Eye (tissue), 1 donor: ENCODE measurements at regions not wholly inside any gene's neighbourhood (a gene's known extent, or its start where the extent isn't known, plus 50 kb on each side); places are given as distances from the start of the nearest gene placed in this dataset.

Source experiments
- DNase-seq: peaks from one replicate; pipeline ENCODE4 v3.0.0-alpha.2; 2015

DNA sequence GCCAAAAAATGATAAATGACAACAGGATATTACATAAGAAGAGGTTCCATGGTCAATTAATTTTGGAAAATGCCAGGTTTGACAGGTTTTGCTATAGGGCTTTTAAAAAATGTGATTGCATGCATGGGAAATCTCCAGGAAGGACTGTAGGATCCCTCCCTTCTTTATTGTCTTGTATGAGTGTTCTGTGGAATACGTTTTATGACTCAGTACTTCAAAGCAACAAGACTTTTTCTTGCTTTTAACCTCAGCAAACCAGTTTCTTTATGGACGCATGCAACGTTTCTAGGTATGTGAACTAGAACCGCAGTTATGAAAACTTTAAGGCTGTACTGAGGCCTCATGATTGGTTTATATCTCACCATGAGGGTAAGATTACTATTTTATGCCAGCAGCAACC, 76.6 kb upstream of the NTRK2 start:
- no peak for DNase-seq

- peak; percentile 39 for DNase-seq
Measured at GRCh38 chr9:84593352-84593751, 76.2 kb upstream of the NTRK2 start.

- DNase-seq, result no peak
Measured at GRCh38 chr9:84597131-84597530, 72.4 kb upstream of the NTRK2 start.

DNA sequence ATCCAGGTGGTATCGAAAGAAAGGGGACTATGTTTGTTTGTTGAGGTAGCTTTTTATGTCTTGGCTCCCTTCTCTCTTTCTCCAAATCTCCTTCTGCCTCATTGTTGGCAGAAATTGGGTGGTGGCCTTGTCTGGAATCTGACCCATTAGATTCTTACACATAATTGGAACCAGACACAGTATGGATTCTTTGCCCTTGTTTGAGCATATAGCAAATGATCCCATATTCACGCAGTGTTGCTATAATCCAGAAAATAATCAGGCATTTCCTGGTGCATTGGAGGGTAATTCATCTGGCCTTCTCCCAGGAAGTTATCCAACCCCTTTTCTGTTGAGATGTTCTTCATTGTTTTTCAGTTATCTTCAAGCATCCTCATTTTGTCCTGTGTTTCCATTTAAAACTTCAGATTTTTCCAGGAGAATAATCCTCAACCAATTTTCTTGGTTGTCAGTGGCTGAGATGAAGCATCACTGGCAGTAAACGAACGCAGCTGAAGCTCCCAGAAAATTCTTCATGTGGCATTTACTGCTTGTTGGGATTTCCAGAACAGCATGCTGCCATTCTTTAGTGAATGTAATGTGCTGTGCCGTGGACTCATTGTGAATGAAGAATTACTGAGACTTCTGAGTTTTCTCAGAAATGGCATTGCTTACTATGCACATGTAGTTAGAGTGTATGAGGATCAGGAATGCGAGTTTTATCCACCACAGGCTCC, 70.5 kb upstream of the NTRK2 start:
- DNase-seq, result no peak

- no peak for DNase-seq
Measured at GRCh38 chr9:84600739-84601138, 68.8 kb upstream of the NTRK2 start.

- no peak for DNase-seq
Measured at GRCh38 chr9:84604223-84604622, 65.3 kb upstream of the NTRK2 start.

- DNase-seq, result no peak
Measured at GRCh38 chr9:84609779-84610178, 59.8 kb upstream of the NTRK2 start.

- no peak for DNase-seq
Measured at GRCh38 chr9:84613431-84613830, 56.1 kb upstream of the NTRK2 start.

- peak; percentile 16 for DNase-seq
Measured at GRCh38 chr9:84615544-84615943, 54.0 kb upstream of the NTRK2 start.

DNA sequence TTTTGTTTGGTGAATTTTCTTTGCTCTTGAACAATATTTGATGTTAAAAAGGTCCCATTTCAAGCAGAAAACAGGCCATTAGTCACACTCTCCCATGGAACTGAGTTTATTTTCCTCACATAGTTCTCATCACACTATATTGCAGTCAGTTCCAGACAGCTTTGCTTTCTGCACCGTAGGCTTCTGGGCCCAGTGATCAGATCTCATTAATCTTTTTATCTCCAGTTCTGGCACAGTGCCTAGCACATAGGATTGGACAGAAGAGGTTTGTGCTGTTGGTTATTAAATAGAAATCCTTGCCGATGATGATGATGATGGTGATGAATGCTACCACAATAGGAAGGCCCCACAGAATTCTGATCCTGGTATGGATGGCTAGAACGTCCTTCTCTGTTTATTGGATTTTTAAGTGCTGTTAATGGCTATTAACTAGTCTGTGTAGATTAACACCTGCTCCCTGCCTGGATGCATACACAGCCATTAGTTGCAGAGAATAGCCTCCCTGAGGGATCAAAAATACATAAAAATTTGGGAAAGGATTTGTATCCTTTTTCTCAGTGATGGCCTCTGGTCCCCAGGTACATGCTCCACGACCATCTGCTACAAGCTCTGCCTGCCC, 52.0 kb upstream of the NTRK2 start:
- peak; percentile 65 for DNase-seq
